ENCODE measurements at regions not wholly inside any gene's neighbourhood (a gene's known extent, or its start where the extent isn't known, plus 50 kb on each side); places are given as distances from the start of the nearest gene placed in this dataset.
A peak's percentile ranks its signal among the peaks of the same experiment; 100 is the strongest.

DNA sequence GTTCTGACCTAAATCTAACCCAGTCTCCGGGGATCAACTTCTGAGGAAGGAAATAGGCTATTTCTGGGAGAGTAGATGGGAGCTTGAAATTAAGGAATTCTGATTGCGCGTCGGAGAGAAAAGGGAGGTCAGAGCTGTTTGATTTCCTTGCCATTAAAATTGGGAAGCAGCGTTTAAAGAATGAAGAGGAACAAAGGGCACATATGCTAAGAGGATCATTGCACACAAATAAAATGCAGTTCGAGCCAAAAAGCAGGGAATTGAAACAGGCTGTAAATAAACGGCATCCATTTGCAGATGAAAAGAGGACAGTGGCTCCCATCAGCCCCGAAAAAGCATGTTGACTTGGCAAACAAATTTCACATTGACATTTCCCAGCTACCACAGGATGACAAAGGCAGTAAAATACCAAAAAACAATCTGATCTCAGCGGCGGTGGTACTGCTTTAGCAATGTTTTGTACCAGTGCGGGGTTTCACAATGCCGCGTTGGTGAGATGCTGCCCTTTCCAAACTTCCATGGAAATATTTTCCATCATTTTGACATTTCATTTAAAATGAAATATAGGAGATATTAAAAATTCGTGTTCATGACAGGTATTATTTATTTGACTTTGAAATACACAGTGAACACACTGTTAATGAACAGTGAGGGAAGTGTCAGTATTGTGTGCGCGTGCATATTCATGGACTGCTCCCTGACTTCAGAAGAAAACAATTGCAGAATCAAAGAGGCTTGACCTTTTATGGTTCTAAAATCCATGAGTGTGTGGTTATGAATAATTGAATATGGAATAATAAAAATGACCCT lies 108.8 kb downstream of the SQOR start:
- DNase-seq (ENCODE audit: extremely low read depth in 1 of 11, low read depth in 9 of 11, low spot score in 4 of 11): no peak

GRCh38 chr15:45744236-45744589 lies 109.4 kb downstream of the SQOR start:
- no peak for DNase-seq (ENCODE audit: extremely low read depth in 1 of 11, low read depth in 9 of 11, low spot score in 4 of 11)

- no peak for DNase-seq (ENCODE audit: extremely low read depth in 1 of 11, low read depth in 9 of 11, low spot score in 4 of 11)
These were observed 112.6 kb downstream of the SQOR start for GRCh38 chr15:45747426-45747825.

- DNase-seq (ENCODE audit: extremely low read depth in 1 of 11, low read depth in 9 of 11, low spot score in 4 of 11): no peak
These were observed 116.8 kb downstream of the SQOR start for GRCh38 chr15:45751629-45752028.

- DNase-seq (ENCODE audit: extremely low read depth in 1 of 11, low read depth in 9 of 11, low spot score in 4 of 11): no peak
These were observed 125.1 kb downstream of the SQOR start for GRCh38 chr15:45759936-45760335.

- no peak for DNase-seq (ENCODE audit: extremely low read depth in 1 of 11, low read depth in 9 of 11, low spot score in 4 of 11)
These were observed 127.9 kb downstream of the SQOR start for GRCh38 chr15:45762726-45763125.

- no peak for DNase-seq (ENCODE audit: extremely low read depth in 1 of 11, low read depth in 9 of 11, low spot score in 4 of 11)
These were observed 128.5 kb downstream of the SQOR start for GRCh38 chr15:45763170-45763869.

DNA sequence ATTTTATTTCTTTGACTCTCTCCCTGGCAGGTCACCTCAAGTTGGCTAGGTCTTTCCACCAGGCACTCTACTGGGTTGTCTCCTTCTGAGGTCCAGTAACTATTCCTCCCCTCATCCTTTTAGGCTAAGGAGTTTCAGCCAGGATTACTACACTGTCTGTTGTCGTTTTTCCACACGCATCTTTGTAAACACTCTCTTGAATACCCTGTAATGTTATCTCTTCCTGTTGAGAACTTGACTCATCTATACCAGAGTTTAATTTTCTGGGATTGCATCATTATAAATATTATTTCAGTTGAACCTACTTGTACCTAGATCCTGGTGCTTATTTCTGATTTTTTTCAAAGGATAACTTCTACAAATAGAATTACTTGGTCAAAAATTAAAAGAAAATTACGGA lies 138.3 kb downstream of the SQOR start:
- DNase-seq (ENCODE audit: extremely low read depth in 1 of 11, low read depth in 9 of 11, low spot score in 4 of 11): no peak

- DNase-seq (ENCODE audit: extremely low read depth in 1 of 11, low read depth in 9 of 11, low spot score in 4 of 11): no peak
These were observed 141.9 kb downstream of the SQOR start for GRCh38 chr15:45776772-45777171.

- no peak for DNase-seq (ENCODE audit: extremely low read depth in 1 of 11, low read depth in 9 of 11, low spot score in 4 of 11)
These were observed 143.0 kb downstream of the SQOR start for GRCh38 chr15:45777781-45778180.

DNA sequence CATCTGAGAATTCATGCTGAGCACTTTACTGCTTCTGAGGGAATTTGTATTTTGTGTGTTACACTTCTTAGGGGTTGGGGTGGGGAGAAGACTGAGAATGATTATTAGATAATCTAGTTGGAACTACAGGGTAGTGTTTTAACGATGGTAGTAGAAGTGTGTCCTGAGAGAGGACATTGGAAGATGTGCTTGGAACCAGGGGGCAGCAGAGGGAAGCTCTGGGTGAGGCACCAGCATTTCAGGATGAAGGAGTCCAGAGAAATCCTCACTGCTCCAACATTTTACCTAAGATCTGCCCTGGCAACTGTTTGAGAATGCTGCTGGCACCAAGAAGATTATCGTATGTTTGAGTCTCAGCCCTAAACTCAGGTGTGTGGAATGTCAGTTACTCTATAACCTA lies 145.5 kb downstream of the SQOR start:
- DNase-seq (ENCODE audit: extremely low read depth in 1 of 11, low read depth in 9 of 11, low spot score in 4 of 11): no peak

GRCh38 chr15:45784656-45785055 lies 149.8 kb downstream of the SQOR start:
- DNase-seq (ENCODE audit: extremely low read depth in 1 of 11, low read depth in 9 of 11, low spot score in 4 of 11): no peak

DNA sequence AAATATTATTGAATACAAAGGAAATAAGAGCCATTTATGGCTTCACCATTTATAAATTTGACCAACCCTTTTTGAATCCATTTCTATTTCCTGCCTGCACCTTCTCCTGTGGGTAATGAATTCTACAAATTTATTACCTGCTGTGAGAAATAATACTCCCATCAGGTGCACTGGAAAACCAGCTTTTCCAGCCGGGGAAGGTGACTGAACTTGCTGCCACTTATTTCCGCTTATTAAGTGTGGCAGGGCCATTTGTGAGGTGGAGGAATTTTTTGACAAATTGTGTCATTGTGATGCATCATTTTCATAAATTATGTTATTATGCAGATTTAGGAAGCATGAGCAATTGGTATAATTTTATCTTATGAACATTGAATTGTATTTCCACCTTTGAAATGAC lies 151.1 kb downstream of the SQOR start:
- DNase-seq (ENCODE audit: extremely low read depth in 1 of 11, low read depth in 9 of 11, low spot score in 4 of 11): peak in 1 of 11 donors; percentile 21

GRCh38 chr15:45790325-45790943 lies 155.6 kb downstream of the SQOR start:
- peak in 1 of 11 donors; percentile 8 for DNase-seq (ENCODE audit: extremely low read depth in 1 of 11, low read depth in 9 of 11, low spot score in 4 of 11)

DNA sequence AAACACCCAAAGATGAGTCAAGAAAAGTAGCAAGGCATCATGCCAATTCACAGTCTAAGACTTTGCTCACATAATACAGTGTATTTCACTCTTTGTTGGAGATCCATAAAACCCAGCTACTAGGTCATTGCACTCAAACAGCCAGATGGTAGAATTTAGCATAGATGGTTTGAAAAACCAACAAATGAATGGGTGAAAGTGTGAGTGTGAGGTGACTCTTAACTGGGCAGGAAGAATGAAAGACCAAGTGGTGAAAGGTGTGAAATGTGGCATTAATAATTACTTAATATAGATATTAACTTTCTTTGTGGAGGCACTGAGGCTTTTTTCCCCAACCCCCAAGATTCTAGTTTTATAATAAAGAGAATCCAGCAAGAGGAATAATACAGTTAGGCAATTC lies 159.5 kb downstream of the SQOR start:
- DNase-seq (ENCODE audit: extremely low read depth in 1 of 11, low read depth in 9 of 11, low spot score in 4 of 11): no peak

GRCh38 chr15:45794712-45795439 lies 160.0 kb downstream of the SQOR start:
- DNase-seq (ENCODE audit: extremely low read depth in 1 of 11, low read depth in 9 of 11, low spot score in 4 of 11): peak in 1 of 11 donors; percentile 22

GRCh38 chr15:45795440-45796069 lies 160.7 kb downstream of the SQOR start:
- peak; percentile 22 to 68 (median 35) for DNase-seq (ENCODE audit: extremely low read depth in 1 of 11, low read depth in 9 of 11, low spot score in 4 of 11)

DNA sequence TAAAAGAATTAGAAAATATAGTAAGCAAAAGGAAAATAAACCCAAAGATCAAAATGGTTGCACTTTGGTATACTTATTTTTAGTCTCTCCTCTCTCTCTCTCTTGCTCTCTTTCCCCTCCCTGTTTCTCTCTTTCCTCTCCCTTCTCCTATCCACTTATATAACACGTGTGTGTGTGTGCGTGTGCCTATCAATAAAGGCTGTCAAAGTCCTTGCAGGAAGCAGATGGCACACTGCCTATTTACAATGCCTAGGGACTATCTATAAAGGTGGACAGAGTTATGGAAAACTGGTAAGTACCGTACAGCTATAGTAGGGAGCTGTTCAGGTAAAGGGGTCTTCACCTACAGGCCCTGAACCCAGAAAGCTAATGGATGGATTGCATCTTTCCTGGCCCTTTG lies 161.6 kb downstream of the SQOR start:
- DNase-seq (ENCODE audit: extremely low read depth in 1 of 11, low read depth in 9 of 11, low spot score in 4 of 11): no peak

DNA sequence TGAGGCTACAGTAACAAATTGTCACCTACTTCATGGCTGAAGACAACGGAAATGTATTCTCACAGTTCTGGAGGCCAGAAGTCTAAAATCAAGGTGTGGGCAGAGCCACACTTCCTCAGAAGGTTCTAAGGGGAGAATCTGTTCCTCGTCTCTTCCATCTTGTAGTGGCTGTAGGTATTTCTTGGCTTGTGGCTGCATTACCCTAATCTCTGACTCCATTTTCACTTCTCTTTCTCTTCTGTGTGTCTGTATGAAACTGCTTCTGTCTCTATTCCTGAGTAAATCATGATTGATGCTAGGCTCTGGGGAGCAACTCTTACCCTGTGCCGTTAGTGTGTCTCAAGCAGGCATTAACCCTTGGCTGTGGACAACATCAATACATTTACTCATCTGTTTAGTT lies 164.7 kb downstream of the SQOR start:
- DNase-seq (ENCODE audit: extremely low read depth in 1 of 11, low read depth in 9 of 11, low spot score in 4 of 11): no peak

Measured in renal cortex interstitium (tissue), 11 donors.